Stimulated activated CD8-positive, alpha-beta memory T cell treated with anti-CD3 and anti-CD28 coated beads, Interleukin-15, amount 100 ng/mL, for 4 hours (primary cell): ENCODE measurements at regions not wholly inside any gene's neighbourhood (a gene's known extent, or its start where the extent isn't known, plus 50 kb on each side); places are given as distances from the start of the nearest gene placed in this dataset.

ENCODE experiments used
- DNase-seq, 2 donors: peaks; one replicate each; pipeline ENCODE4 v3.0.0-alpha.2; 2020; ENCODE audit warnings: low read depth in 2 of 2

DNA sequence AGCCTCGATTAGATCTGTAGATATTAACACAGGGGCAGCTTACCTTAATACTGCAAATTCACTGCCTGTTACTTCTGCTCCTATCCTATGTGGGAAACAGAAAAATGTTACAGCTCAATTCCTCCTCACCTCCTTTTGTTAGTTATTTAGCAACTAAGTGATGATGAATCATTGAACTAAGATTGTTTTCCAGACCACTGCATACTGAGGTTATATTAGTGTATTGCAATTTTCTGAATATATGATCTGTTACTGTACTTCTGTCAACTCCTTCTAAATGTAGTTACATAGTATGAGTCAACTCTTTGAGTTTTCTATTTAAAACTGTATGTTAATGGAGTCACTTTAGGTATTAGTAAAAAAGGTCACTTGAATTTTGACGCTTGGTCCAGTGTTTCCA, 331.5 kb upstream of the SLCO3A1 start:
- DNase-seq, result no peak

DNA sequence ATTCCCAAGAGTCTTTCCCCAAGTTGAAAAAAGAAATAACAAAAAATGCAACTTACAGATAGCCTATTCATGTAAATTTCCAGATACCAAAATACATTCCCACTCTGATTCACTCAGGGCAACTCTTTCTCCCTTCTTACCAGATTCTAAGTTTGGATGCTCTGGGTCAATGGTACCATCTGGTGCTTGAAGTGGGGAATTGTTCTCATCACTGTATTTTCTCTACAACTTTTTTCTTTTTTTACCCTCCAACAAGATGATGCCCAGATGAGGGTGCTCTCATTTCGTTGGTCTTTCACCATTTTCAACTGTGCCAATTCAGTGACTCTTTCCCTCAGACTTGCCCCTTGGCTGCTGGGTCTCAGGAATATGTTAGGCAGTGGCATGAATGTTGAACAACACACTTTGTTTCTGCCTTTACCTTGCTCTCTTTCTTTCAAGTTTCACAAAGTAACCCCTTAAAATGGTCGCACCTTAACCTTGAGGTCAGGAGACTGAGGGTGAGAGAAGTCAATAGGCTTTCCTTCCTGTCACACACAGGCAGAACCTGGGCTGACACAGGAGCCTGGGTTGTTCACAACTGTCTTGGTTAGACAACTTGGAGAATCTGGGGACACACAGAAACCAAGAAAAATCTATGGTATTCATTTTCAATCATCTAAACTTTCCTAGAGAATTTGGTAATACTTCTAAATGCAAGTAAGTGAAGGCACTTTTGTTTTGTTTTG, 330.7 kb upstream of the SLCO3A1 start:
- no peak for DNase-seq

DNA sequence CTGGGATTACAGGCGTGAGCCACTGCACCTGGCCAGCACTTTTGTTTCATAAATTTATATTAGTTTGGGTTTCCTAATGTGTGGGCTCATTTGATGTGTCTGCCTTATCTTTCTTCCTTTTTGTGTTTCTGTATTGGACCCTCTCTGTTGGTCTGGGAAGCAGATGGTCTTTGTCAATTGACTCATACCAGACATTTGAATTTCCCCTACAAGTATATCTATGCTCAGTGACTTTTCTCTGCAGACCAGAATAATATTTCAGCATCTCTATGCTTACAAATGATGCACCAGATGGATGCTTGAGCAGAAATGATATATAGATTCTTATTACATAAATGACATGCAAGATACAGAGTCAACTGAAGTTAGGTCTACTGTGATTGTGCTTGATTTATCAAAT, 329.9 kb upstream of the SLCO3A1 start:
- no peak for DNase-seq

- no peak for DNase-seq
Measured at GRCh38 chr15:91524534-91524933, 329.0 kb upstream of the SLCO3A1 start.

- DNase-seq, result no peak
Measured at GRCh38 chr15:91525751-91526150, 327.8 kb upstream of the SLCO3A1 start.

DNA sequence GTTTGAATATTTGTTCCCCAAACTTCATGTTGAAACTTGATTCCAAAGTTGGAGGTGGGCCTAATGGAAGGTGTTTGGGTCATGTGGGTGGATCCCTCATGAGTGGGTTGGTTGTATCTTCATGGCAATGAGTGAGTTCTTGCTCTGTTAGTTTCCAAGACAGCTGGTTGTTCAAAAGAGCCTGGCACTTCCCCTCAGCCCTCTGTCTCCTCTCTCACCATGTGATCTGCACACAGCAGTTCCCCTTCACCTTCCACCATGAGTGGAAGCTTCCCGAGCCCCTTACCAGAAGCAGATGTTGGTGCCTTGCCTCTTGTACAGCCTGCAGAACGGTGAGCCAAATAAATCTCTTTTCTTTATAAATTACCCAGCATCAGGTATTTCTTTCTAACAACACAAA, 327.1 kb upstream of the SLCO3A1 start:
- no peak for DNase-seq

GRCh38 chr15:91528801-91529200, 324.7 kb upstream of the SLCO3A1 start:
- no peak for DNase-seq

- no peak for DNase-seq
Measured at GRCh38 chr15:91529534-91529933, 324.0 kb upstream of the SLCO3A1 start.

GRCh38 chr15:91530279-91530678, 323.2 kb upstream of the SLCO3A1 start:
- no peak for DNase-seq

DNA sequence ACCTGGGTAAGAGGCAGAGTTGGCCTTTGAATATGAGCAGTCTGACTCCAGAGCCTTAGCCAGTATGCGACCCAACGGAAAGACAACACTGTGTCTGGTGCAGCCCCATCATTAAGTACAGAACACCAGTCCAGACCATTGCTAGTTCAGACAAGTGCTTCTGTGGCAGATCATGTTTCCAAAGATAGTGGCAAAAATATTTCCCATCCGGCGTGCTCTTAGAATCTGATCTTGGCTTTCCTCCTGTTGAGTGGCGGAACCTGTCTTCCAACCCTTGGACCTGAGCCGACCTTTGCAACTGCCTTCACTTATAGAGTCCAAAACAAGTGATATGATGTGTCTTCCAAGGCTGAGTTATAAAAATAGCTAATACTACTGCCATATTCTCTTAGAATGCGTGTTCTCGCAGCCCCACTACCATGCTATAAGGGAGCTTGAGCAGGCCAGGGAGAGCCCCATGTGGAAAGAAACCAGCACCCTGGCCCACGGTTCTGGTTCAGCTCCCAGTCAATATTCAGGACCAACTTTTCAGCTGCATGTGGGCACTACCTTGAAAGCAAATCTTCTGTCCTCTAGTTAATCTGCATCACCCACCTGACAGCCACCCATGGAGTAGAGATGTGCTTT, 322.4 kb upstream of the SLCO3A1 start:
- DNase-seq, result no peak

- DNase-seq, result no peak
Measured at GRCh38 chr15:91534235-91534634, 319.3 kb upstream of the SLCO3A1 start.

DNA sequence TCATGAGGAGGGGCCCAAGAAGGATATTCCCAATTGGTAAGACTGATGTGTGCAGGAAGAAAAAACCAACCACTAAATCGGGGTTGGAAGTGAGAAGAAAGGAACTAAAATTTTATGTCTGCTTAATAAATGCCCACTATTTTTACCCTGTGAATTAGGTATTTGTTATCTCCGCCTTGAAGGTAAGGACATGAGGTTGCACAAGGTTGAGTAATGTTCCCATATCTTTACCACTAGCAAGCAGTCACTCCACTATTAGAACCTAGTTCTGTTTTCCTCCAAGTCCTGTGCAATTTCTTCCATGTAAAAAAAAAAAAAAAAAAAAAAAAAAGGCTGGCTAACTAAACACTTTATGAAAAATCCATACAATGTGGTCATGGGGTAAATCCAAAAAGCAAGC, 318.5 kb upstream of the SLCO3A1 start:
- no peak for DNase-seq

- no peak for DNase-seq
Measured at GRCh38 chr15:91535856-91536500, 317.5 kb upstream of the SLCO3A1 start.

DNA sequence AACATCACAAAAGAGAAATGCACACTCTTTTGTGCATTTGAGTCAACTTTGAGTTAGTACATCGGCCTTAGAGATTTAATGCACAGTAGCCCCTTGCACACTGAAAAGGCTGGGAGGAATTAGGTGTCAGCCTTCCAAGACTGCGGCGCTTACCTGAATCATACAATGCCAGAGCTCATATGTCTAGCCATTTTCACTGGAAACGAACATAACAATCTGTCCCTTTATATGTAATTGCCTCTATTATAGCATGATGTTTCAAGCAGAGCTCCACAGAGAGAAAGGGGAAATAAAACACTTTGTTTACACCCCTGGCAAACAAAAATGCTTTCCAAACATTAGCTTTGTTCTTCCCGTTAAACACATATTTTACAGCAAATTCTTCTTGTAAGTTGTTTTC, 315.7 kb upstream of the SLCO3A1 start:
- no peak for DNase-seq

- DNase-seq, result no peak
Measured at GRCh38 chr15:91538782-91539181, 314.7 kb upstream of the SLCO3A1 start.

- DNase-seq, result no peak
Measured at GRCh38 chr15:91541286-91541685, 312.2 kb upstream of the SLCO3A1 start.

DNA sequence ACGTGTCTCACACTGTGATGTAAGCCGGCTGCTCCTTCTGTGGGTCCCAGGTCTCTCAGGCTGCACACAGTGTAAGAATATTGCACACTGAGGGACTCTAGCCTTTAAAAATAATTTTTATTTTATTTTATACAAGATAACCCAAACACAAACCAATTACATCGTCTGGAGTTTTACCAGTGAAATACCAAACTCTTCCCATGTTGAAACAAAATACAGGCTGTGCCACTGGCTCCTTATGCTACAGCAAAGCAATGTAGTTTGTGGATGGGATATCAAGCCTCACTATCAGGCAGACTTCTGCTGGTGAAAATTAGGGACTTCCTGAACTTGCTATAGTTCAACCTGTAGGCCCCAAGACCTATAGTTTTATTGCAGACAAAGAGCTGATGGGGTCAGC, 311.3 kb upstream of the SLCO3A1 start:
- no peak for DNase-seq

DNA sequence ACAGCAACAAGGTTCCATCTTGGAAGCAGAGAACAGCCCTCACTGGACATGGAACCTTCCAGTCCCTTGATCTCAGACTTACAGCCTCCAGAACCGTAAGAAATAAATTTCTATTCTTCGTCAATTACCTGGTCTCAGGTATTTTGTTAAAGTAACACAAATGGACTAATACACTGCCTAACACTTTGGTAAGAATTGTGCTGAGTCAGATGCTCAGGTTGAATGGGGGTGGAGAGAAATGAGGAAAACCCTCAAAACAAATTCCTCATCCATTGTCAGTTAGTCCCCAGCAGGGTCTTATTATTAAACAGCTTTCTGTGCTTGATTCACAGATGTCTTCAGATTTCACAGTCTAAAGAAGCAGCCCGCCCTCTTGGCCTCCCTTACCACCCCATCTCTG, 306.2 kb upstream of the SLCO3A1 start:
- no peak for DNase-seq

GRCh38 chr15:91548549-91548948, 305.0 kb upstream of the SLCO3A1 start:
- DNase-seq, result no peak

- no peak for DNase-seq
Measured at GRCh38 chr15:91549581-91549980, 303.9 kb upstream of the SLCO3A1 start.

- DNase-seq, result no peak
Measured at GRCh38 chr15:91552555-91552954, 301.0 kb upstream of the SLCO3A1 start.

GRCh38 chr15:91553196-91553854, 300.2 kb upstream of the SLCO3A1 start:
- DNase-seq, result no peak

DNA sequence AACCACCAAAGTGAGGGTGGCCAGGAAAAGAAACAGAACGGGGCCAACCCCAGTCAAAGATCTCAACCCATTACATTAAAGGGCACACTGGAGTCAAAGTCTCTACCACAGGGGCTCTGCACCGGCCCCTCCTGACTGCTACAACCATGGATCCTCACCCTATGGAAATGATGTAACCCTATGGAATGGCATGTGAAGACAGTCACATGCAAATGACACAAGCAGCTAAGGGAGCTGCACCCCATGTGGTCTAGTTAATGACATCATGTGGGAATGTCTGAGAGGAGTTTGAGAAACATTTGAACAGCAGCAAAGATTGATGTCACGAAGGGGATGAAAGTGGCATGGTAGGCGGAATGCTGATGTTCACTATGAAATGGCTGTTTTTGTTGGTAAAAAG, 298.2 kb upstream of the SLCO3A1 start:
- no peak for DNase-seq
